Prostate gland (tissue), 2 donors: ENCODE measurements at regions not wholly inside any gene's neighbourhood (a gene's known extent, or its start where the extent isn't known, plus 50 kb on each side); places are given as distances from the start of the nearest gene placed in this dataset.
A peak's percentile ranks its signal among the peaks of the same experiment; 100 is the strongest.

Experiments used
- DNase-seq: peaks from one replicate; pipeline ENCODE4 v3.0.0-alpha.2; 2019; ENCODE audit warnings: low spot score
- H3K27ac ChIP-seq, 2 donors: fragments of 200-600 bp; sonication (generic); 2 replicates each; pipeline ENCODE4 v1.5.1; 2017 to 2019
- H3K27me3 ChIP-seq: fragments of 200-600 bp; sonication (generic); replicated peaks from 2 replicates; pipeline ENCODE4 v1.5.1; 2019; ENCODE audit not compliant: insufficient read depth
- H3K36me3 ChIP-seq, 2 donors: fragments of 200-600 bp; sonication (generic); 1 replicate in 1 of 2; 2 replicates in 1 of 2; pipeline versions ENCODE4 v1.5.1 to v1.8.1; 2017 to 2019
- H3K4me1 ChIP-seq: fragments of 200-600 bp; sonication (generic); replicated peaks from 2 replicates; pipeline ENCODE4 v1.5.1; 2019
- H3K4me3 ChIP-seq, 2 donors: fragments of 200-600 bp; sonication (generic); 2 replicates each; pipeline ENCODE4 v1.5.1; 2017 to 2019
- H3K9me3 ChIP-seq: fragments of 200-600 bp; sonication (generic); 2 replicates; pipeline ENCODE4 v1.5.1; 2017
- POLR2A ChIP-seq: fragments of 450-650 bp; IDR thresholded peaks from one replicate; pipeline ENCODE4 v1.6.1; 2016; ENCODE audit warnings: antibody characterized with exemption, mild to moderate bottlenecking
- POLR2AphosphoS5 ChIP-seq: sonication (generic); formaldehyde crosslinking; IDR thresholded peaks from one replicate; pipeline ENCODE4 v1.6.1; 2017; ENCODE audit warnings: antibody characterized with exemption
- WGBS: methylation state at CpG from one replicate; pipeline ENCODE4 v1.1.5; 2018; 5-methylcytosine and 5-hydroxymethylcytosine counted together
- intact Hi-C: fragments of 100-400 bp; cut with DNase I; formaldehyde crosslinking; loops from one replicate; pipeline ENCODE4 v1.14.2; 2022
- TF ChIP-seq, protein P1 (sequence below), 4 experiments: fragments of 200-600 bp in 2 of 4; fragments of 450-650 bp in 2 of 4; sonication (generic) in 2 of 4; IDR thresholded peaks; 1 replicate in 3 of 4; 2 replicates in 1 of 4; pipeline ENCODE4 v1.5.1; 2016 to 2019; ENCODE audit warnings: antibody characterized with exemption in 4 of 4, mild to moderate bottlenecking in 2 of 4, moderate library complexity in 2 of 4

DNA sequence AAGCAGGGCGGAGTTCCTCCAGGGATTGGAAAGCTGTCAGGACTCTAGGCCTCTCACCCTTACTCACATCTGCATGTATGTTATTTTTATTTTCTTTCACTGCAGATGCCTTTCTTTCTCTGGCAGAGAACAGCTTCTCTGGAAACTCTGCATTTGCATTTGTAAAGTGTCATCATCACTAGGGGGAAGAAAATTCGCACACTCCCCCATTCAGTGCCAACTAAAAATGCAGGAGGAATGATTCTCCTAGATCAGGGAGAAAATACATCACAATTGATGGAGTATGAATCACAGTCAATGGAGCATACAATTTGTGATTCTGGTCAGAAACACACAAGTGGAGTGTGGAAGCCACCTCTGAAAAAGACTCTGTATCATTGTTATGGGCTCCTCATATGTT, 351.4 kb upstream of the FTMT start:
- TF ChIP-seq POLR2AphosphoS5: no peak
- TF ChIP-seq, protein P1, sequence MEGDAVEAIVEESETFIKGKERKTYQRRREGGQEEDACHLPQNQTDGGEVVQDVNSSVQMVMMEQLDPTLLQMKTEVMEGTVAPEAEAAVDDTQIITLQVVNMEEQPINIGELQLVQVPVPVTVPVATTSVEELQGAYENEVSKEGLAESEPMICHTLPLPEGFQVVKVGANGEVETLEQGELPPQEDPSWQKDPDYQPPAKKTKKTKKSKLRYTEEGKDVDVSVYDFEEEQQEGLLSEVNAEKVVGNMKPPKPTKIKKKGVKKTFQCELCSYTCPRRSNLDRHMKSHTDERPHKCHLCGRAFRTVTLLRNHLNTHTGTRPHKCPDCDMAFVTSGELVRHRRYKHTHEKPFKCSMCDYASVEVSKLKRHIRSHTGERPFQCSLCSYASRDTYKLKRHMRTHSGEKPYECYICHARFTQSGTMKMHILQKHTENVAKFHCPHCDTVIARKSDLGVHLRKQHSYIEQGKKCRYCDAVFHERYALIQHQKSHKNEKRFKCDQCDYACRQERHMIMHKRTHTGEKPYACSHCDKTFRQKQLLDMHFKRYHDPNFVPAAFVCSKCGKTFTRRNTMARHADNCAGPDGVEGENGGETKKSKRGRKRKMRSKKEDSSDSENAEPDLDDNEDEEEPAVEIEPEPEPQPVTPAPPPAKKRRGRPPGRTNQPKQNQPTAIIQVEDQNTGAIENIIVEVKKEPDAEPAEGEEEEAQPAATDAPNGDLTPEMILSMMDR (IDR thresholded peaks at IDR 0.05): no peak
- TF ChIP-seq POLR2A: no peak
- 76% methylated on average over 2 of the region's 2 CpGs for WGBS
- H3K4me3 ChIP-seq: no peak overlapping the region
- no peaks in the 10 kb centered on the region for H3K4me1 ChIP-seq
- intact Hi-C loops: no loop called here
- H3K27ac ChIP-seq: no peak overlapping the region
- no peaks in the 10 kb centered on the region for H3K36me3 ChIP-seq
- H3K9me3 ChIP-seq: no peaks in the 10 kb centered on the region
- H3K27me3 ChIP-seq: no peaks in the 10 kb centered on the region
- DNase-seq: no peak

DNA sequence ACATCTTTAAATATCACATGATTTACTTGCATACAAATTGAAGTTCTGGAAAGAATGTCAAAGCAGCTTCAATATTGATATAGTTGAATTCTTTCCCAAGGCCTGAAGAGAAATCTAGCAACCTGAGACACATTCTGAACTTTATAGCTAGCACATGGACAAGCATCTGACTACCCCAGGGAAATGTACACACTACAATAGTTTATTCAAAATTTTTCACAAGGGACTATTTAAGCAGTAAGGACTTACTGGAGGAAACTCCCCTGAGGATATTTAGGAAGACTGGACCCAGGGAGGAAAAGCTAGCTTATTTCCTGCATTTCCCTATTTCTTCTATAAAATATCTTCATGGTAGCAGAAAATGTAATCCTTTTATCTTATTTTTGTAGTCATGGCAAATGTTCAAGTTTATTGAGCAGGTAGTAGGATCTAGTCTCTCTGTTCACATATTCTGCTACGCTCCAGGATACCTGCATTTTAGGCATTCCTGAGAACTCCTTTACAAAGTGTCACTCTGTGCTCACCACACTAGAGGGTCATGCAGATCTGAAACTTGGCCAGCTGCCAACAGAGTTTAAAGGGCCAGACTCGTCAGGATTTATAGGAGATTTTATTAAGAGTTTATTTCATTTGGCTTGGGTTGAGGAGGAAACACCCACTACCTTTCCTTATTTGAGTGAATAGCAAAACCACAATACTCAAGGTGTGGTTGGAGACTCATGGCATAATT, 348.4 kb upstream of the FTMT start:
- intact Hi-C loops: no loop called here
- peak; percentile 36 for DNase-seq
- TF ChIP-seq POLR2A (no peak), POLR2AphosphoS5 (no peak)
- TF ChIP-seq, protein P1 (IDR thresholded peaks at IDR 0.05): no peak
- WGBS: 6% methylated on average over 2 of the region's 2 CpGs
- no peak overlapping the region for H3K4me3 ChIP-seq
- H3K27ac ChIP-seq: no peak overlapping the region
- no peaks in the 10 kb centered on the region for H3K27me3 ChIP-seq
- no peaks in the 10 kb centered on the region for H3K4me1 ChIP-seq
- no peaks in the 10 kb centered on the region for H3K9me3 ChIP-seq
- H3K36me3 ChIP-seq: no peaks in the 10 kb centered on the region

DNA sequence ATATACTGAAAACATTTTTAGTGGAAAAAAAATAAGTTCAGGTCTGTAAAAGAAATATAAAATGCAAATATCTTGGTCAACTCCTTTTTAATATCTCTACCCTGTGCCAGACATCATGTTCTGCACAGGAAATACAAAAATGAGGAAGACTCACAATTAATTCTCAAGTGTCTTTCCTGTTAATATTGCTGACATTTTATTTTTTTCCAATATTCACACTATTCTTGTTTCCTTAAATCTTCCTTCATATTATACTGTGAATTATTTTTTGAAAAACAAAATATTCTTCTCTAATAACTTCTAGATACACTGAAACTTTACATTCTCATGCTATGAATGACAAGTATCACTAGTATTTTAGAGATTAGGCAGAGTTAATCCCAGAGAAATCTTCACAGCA, 334.7 kb upstream of the FTMT start:
- H3K4me3 ChIP-seq: no peak overlapping the region
- no peak overlapping the region for H3K27ac ChIP-seq
- H3K27me3 ChIP-seq: no peaks in the 10 kb centered on the region
- no peak for DNase-seq
- TF ChIP-seq, protein P1 (IDR thresholded peaks at IDR 0.05): no peak
- TF ChIP-seq POLR2A (no peak), POLR2AphosphoS5 (no peak)
- H3K9me3 ChIP-seq: no peaks in the 10 kb centered on the region
- intact Hi-C loops: no loop called here
- no peaks in the 10 kb centered on the region for H3K4me1 ChIP-seq
- H3K36me3 ChIP-seq: no peaks in the 10 kb centered on the region

DNA sequence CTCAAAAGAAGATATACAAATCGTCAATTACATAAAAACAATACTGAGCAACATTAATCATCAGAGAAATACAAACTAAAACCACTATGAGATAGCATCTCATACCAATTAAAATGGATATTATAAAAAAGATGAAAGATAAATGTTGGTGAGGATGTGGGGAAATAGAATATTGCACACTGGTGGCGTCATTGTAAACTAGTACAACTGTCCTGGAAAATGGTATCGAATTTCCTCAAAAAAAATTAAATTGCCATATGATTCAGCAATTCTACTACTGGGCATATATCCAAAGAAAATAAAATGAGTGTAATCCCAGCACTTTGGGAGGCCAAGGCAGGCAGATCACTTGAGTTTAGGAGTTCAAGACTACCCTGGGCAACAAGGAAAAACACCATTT, 326.0 kb upstream of the FTMT start:
- no peaks in the 10 kb centered on the region for H3K36me3 ChIP-seq
- no peak overlapping the region for H3K27ac ChIP-seq
- no peak overlapping the region for H3K4me3 ChIP-seq
- 88% methylated on average over 3 of the region's 3 CpGs for WGBS
- intact Hi-C loops: no loop called here
- H3K4me1 ChIP-seq: no peaks in the 10 kb centered on the region
- TF ChIP-seq POLR2AphosphoS5 (no peak), POLR2A (no peak)
- TF ChIP-seq, protein P1 (IDR thresholded peaks at IDR 0.05): no peak
- no peak for DNase-seq
- no peaks in the 10 kb centered on the region for H3K9me3 ChIP-seq
- H3K27me3 ChIP-seq: no peaks in the 10 kb centered on the region

DNA sequence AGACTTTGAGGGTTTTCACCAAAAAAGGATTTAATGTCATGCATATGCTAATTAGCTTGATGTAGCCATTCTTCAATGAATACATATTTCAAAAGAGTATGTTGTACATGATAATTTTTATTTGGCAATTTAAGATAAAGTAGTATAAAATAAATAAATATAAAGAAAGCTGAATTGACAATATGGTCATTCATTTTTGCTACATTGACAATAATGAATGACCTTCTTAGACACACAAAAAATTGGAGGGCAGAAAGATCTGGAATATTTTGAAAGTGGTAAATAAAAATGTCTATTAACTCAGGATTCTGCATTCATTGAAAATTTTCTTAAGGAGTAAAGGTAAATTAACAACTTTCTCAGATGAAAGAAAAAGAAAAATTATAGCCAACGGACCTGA, 324.8 kb upstream of the FTMT start:
- Histone ChIP-seq H3K9me3 (no peaks in the 10 kb centered on the region), H3K36me3 (no peaks in the 10 kb centered on the region), H3K4me1 (no peaks in the 10 kb centered on the region), H3K27me3 (no peaks in the 10 kb centered on the region), H3K27ac (no peak overlapping the region), H3K4me3 (no peak overlapping the region)
- intact Hi-C loops: no loop called here
- no peak for DNase-seq
- 80% methylated on average over 1 of the region's 1 CpG for WGBS
- TF ChIP-seq, protein P1 (IDR thresholded peaks at IDR 0.05): no peak
- TF ChIP-seq POLR2AphosphoS5: no peak
- TF ChIP-seq POLR2A: no peak
